ENCODE measurements at regions not wholly inside any gene's neighbourhood (a gene's known extent, or its start where the extent isn't known, plus 50 kb on each side); places are given as distances from the start of the nearest gene placed in this dataset.

DNA sequence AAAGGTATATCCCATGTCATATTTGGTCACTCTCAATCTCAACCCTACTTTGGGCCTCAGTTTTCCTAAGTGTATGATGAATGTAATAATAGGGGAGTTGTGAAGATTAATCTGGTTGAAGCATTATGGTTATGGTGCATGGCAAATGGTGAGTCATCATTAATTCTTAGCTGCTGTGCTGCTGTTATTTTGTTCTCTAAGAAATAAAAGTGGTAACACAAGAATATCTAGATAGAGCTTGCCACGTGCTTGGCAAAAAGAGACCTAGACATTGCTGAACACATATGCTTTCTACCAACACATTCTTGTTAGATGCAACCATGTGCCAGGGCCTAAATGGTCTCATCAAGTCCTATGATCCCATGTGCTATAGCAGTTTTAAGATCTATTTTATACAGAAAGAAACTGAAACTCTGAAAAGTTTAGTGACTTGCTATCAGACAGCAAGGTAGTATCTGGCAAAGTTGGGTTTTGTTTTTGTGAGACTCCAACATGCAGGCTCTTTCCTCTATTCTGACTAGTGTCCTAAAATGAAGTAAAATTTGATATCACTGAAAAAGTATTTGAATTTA is 699.9 kb upstream of the MEF2C start:
- TF ChIP-seq POLR2AphosphoS5 (IDR thresholded peaks at IDR 0.05; ENCODE audit: low read depth, low read length) (no peak), POLR2A (IDR thresholded peaks at IDR 0.05; ENCODE audit: low read depth, low read length) (no peak), TAF1 (IDR thresholded peaks at IDR 0.05; ENCODE audit: borderline replicate concordance, low read depth, low read length) (no peak)

All from GM12892 (cell line).